HL-60/S4 (cell line): ENCODE measurements at regions not wholly inside any gene's neighbourhood (a gene's known extent, or its start where the extent isn't known, plus 50 kb on each side); places are given as distances from the start of the nearest gene placed in this dataset.
"Not testable (repeated sequence)": the region's sequence is repeated elsewhere in the genome, so short reads cannot be mapped to it uniquely, and the experiment has no call there.

Experiments
- in situ Hi-C: fragments of 300-500 bp; cut with MboI; formaldehyde crosslinking; loops from 2 replicates; pipeline ENCODE4 v1.14.3; 2022; ENCODE audit warnings: low sequenced_read_pairs

GRCh38 chr9:74369844-74370243 is 127.3 kb upstream of the RORB start:
- in situ Hi-C loops = no loop called here

DNA sequence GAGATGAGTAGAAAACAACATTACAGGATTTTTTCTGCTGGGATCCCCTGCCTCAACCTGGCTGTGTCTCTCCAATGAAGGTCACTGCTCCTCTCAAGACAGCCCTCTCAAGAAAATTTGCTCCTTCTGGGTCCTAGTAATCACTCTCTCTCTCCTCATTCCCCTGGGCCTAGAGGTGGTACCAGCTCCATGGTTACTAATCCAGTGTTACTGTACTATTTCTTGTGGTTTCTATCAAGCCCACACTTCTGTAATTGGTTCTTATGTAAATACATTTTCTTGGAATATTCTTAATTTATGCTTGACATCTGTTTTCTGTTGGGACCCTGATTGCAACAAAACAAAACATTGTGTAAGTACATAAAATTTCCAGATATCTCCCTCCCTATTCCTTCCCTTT is 123.8 kb upstream of the RORB start:
- in situ Hi-C loops = no loop called here

GRCh38 chr9:74379718-74380117 is 117.4 kb upstream of the RORB start:
- in situ Hi-C loops = no loop called here

DNA sequence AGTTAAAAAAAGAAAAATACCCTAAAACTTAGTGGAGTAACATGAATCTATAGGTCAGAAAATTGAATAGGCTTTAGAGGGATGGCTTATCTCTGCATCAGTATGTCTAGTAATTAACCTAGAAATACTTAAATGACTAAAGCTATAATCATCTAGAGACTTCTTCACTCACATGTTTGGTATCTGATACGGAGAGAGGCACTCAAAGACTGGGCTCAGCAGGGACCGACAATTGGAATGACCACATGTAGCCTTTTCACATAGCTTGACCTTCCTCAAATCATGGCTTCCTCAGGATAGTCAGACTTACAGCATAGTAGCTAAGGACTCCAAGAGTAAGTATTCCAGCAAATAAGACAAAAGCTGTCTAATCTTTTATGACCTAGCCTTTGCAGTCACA is 105.3 kb upstream of the RORB start:
- in situ Hi-C loops = no loop called here

DNA sequence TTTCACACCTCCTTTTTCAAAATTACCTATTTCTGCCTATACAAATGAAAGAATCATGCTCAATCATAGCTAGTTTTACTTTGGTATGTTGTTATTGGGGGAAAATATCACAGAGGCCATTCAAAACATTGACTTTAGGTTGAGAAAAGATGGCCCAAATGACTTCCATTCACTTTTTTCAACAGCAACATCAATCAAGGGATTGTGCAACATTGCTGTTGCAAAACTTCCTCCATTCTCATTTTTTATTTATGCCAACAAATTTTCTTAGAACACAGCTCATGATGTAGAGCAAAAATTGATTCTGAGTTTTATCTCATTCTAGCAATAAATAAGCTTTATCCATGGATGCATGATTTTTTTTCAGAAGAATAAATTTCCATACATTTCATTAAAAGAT is 93.6 kb upstream of the RORB start:
- in situ Hi-C loops = no loop called here

DNA sequence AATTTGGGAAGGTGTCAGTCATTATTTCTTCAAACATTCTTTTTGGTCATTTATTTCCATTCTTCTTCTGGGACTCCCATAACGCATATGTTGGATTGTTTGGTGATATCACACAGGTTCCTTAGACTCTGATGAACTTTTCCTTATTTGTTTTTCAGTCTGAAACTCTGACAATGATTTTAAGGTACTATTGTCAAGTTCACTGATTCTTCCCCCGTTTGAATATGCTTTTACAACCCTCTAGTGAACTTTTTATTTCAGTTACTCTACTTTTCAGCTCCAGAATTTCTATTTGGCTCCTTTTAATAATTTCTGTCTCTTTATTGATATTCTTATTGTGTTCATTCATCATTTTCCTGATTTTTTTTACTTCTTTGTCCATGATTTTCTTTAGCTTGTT is 92.5 kb upstream of the RORB start:
- in situ Hi-C loops = no loop called here

DNA sequence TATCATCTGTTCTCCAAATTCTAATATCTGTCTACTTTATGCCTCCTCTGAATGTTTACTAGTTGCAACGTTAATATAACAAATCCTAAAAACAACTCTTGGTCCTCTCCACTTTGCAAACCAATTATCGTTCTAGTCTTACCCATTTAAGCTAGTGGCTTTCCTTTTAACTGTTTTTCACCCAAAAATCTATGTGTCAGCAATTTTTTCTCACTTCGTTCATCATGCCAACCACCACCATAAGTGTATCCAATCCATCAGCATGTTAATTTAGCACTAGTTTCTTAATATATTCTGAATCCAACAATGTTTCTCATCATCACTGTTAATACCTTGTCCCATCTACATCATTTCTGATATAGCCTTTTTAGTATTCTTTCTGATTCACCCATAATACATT is 90.0 kb upstream of the RORB start:
- in situ Hi-C loops = no loop called here

- in situ Hi-C loops = no loop called here
Observed at GRCh38 chr9:74412236-74412979, 84.7 kb upstream of the RORB start.

DNA sequence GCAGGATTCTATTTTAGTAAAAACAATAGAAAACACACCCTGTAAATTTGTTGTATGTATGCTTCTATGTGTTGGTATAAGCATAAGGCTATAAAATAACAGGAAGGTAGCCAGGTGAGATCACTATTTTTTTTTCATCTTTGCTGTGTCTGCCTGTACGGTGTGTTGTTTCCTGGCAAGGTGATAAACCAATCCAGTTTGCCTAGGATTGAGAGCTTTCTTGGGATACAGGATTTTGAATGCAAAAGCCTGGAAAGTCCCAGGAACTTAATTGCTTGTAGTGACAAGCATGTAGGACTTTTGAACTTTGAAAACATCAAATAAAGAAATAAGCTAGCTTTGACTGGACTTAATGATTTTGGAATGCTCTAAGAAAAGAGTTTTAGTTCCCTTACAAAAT is 83.3 kb upstream of the RORB start:
- in situ Hi-C loops = no loop called here

DNA sequence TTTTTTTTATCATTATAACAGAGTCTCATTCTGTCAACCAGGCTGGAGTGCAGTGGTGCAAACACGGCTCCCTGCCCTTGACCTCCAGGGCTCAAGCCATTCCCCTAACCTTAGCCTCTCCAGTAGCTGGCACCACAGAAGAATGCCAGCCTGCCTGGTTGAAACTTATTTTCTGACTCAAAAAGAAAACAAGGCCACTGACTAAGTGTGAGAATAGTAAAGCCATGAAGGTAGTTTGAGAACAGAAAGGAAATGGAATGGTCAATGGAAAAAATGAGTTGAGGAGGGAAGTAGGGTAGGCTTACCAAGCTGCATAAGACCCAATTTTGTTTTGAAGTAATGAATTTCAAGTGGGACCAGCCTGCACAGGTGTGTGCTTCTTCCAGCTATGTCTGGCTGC is 82.8 kb upstream of the RORB start:
- in situ Hi-C loops = no loop called here

GRCh38 chr9:74415995-74416394 is 81.1 kb upstream of the RORB start:
- in situ Hi-C loops = no loop called here

GRCh38 chr9:74424488-74424887 is 72.6 kb upstream of the RORB start:
- in situ Hi-C loops = not testable (repeated sequence)

DNA sequence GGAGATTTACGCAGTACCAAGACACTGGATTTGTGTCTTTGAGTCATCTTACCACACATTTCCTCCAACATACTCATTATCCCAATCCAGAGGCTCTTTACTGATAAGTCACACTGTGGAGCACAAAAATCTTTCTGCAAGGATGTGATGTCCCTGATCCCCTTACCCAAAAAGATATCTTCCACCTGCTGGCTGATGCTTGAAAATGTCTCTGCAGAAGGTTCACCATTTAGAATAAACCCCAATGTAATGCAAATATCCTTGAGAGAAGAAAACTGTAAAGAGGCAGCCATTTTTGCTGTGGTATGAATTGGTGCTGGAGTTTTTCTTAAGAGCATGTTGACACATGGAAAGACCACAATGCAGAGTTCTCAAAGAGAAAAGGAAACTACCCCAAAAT is 65.7 kb upstream of the RORB start:
- in situ Hi-C loops = no loop called here

DNA sequence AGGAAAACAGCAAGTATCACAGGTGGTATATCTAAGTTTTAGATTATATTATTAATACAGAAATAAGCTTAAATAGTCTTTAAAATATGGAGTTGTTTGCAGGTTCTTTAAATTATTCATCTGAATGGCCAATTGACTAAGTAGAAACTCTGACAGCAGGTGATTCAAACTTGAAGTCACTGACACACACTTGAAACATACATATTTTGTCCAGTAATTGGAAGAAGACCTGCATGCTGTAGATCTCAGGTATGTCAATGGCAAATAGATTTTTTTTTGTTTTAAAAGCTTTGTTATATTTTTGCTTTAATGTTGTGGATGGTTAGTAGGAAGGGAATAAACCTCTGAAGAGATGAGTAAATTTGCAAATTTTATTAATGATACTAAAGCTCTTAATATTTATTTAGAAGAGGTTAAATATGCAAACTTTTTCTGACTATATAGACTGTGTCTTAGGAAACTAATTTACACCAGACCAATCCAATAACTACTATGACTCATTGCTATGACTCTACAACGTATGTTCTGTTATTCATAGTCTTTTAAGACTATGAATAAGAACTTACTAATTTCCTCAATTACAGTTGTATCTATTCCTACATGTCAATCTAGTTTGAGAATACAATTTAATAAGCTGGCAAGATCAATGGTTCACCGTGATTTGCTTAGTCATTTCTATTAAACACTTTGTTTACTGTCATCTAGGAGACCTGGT is 53.9 kb upstream of the RORB start:
- in situ Hi-C loops = no loop called here

GRCh38 chr9:74444369-74444768 is 52.8 kb upstream of the RORB start:
- in situ Hi-C loops = no loop called here
